IMR-90 (cell line): ENCODE measurements at regions not wholly inside any gene's neighbourhood (a gene's known extent, or its start where the extent isn't known, plus 50 kb on each side); places are given as distances from the start of the nearest gene placed in this dataset.

Experiments used
- ATAC-seq: fragments of 200-7000 bp; cut with Tn5 transposase; 2 replicates; pipeline ENCODE4 v1.9.1; 2020; ENCODE audit warnings: low read depth, mild to moderate bottlenecking, moderate library complexity
- BruUV-seq: library from RNA; stranded (reverse); fragments of 400-500 nt; replicated peaks from 2 replicates; lab custom pipeline; 2021; lab: Mats Ljungman, UMichigan
- CTCF ChIA-PET: fragments of 300-600 bp; formaldehyde crosslinking; extraction: SDS; loops from one replicate; lab custom pipeline; 2021; ENCODE audit warnings: antibody characterized with exemption; lab: Yijun Ruan, JAX
- POLR2A ChIA-PET: fragments of 300-600 bp; sonication (Branson Sonifier 250); formaldehyde crosslinking; loops from one replicate; lab custom pipeline; 2022; ENCODE audit warnings: antibody characterized with exemption; ENCODE audit not compliant: unreplicated experiment; lab: Charles Lee
- DNase-seq: peaks from one replicate; pipeline ENCODE4 v3.0.0; 2013
- H2AFZ ChIP-seq: replicated peaks from 2 replicates; pipeline ENCODE3; 2013; ENCODE audit warnings: low read length, mild to moderate bottlenecking; ENCODE audit not compliant: poor library complexity
- H2AK5ac ChIP-seq: 2 replicates; pipeline ENCODE4 v1.6.1; 2013; ENCODE audit warnings: low read depth, low read length, inconsistent platforms
- H2AK9ac ChIP-seq: replicated peaks from 2 replicates; pipeline ENCODE3; 2013; ENCODE audit warnings: mild to moderate bottlenecking, low read depth, low read length, moderate library complexity; ENCODE audit not compliant: poor library complexity
- H2BK120ac ChIP-seq: 2 replicates; pipeline ENCODE4 v1.6.1; 2013; ENCODE audit warnings: low read depth, low read length, inconsistent platforms
- H2BK15ac ChIP-seq: 3 replicates; pipeline ENCODE4 v1.6.1; 2013; ENCODE audit warnings: low read depth, low read length, inconsistent platforms
- H2BK20ac ChIP-seq: 2 replicates; pipeline ENCODE4 v1.6.1; 2013; ENCODE audit warnings: low read depth, mild to moderate bottlenecking, inconsistent platforms, low read length, moderate library complexity
- H2BK5ac ChIP-seq: 2 replicates; pipeline ENCODE4 v1.6.1; 2013; ENCODE audit warnings: mild to moderate bottlenecking, low read depth, low read length, inconsistent platforms; ENCODE audit not compliant: poor library complexity, severe bottlenecking
- H3K14ac ChIP-seq: replicated peaks from 2 replicates; pipeline ENCODE4 v1.6.1; 2013; ENCODE audit warnings: low read depth, low read length, inconsistent platforms
- H3K18ac ChIP-seq: 2 replicates; pipeline ENCODE4 v1.6.1; 2013; ENCODE audit warnings: low read depth, low read length, control low read depth
- H3K23ac ChIP-seq: 2 replicates; pipeline ENCODE4 v1.6.1; 2013; ENCODE audit warnings: low read depth, low read length, inconsistent platforms
- H3K27ac ChIP-seq: 2 replicates; pipeline ENCODE4 v1.5.1; 2013; ENCODE audit warnings: mild to moderate bottlenecking, control low read depth, low read length; ENCODE audit not compliant: insufficient read depth
- H3K27me3 ChIP-seq: 2 replicates; pipeline ENCODE4 v1.6.1; 2013; ENCODE audit warnings: low read length; ENCODE audit not compliant: control insufficient read depth, insufficient read depth
- H3K36me3 ChIP-seq: 2 replicates; pipeline ENCODE4 v1.6.1; 2013; ENCODE audit warnings: low read length, mixed read lengths; ENCODE audit not compliant: control insufficient read depth, insufficient read depth
- H3K4ac ChIP-seq: 2 replicates; pipeline ENCODE4 v1.6.1; 2013; ENCODE audit warnings: low read depth, low read length, inconsistent platforms
- H3K4me1 ChIP-seq: 2 replicates; pipeline ENCODE4 v1.6.1; 2013; ENCODE audit warnings: low read length, mixed read lengths; ENCODE audit not compliant: control insufficient read depth, insufficient read depth
- H3K4me2 ChIP-seq: 2 replicates; pipeline ENCODE4 v1.6.1; 2013; ENCODE audit warnings: low read depth, mild to moderate bottlenecking, control low read depth, low read length, moderate library complexity
- H3K4me3 ChIP-seq: 2 replicates; pipeline ENCODE4 v1.5.1; 2013; ENCODE audit warnings: low read depth, mild to moderate bottlenecking, control low read depth, low read length, moderate library complexity; ENCODE audit not compliant: insufficient read depth
- H3K56ac ChIP-seq: 2 replicates; pipeline ENCODE4 v1.6.1; 2013; ENCODE audit warnings: low read length, inconsistent platforms; ENCODE audit not compliant: insufficient read depth; ENCODE audit errors: extremely low read depth
- H3K79me1 ChIP-seq, 2 experiments: 2 replicates each; pipeline ENCODE4 v1.6.1; 2013; ENCODE audit warnings: low read length in 2 of 2, inconsistent platforms in 1 of 2, low read depth in 1 of 2
- H3K9ac ChIP-seq: 2 replicates; pipeline ENCODE4 v1.6.1; 2013; ENCODE audit warnings: low read depth, low read length, control low read depth
- H3K9me1 ChIP-seq: 2 replicates; pipeline ENCODE4 v1.6.1; 2013; ENCODE audit warnings: low read length, inconsistent platforms; ENCODE audit not compliant: insufficient read depth
- H3K9me3 ChIP-seq: 2 replicates; pipeline ENCODE4 v1.6.1; 2013; ENCODE audit warnings: low read length; ENCODE audit not compliant: control insufficient read depth, insufficient read depth
- H4K20me1 ChIP-seq: 2 replicates; pipeline ENCODE4 v1.6.1; 2013; ENCODE audit warnings: low read length, inconsistent platforms; ENCODE audit not compliant: insufficient read depth
- H4K5ac ChIP-seq: 2 replicates; pipeline ENCODE4 v1.6.1; 2013; ENCODE audit warnings: mild to moderate bottlenecking, low read depth, low read length, control low read depth
- H4K8ac ChIP-seq, 2 experiments: 2 replicates each; pipeline ENCODE4 v1.6.1; 2013; ENCODE audit warnings: low read depth in 2 of 2, low read length in 2 of 2, control low read depth in 1 of 2, inconsistent platforms in 1 of 2
- H4K91ac ChIP-seq: 2 replicates; pipeline ENCODE4 v1.6.1; 2013; ENCODE audit warnings: low read depth, low read length, inconsistent platforms; ENCODE audit not compliant: insufficient read depth
- CEBPB ChIP-seq: IDR thresholded peaks from 2 replicates; pipeline ENCODE4 v1.6.1; 2012; ENCODE audit warnings: low read depth, low read length, improper control_type of control experiment
- FOS ChIP-seq: fragments of 150-350 bp; IDR thresholded peaks from 2 replicates; pipeline ENCODE4 v1.6.1; 2016; ENCODE audit warnings: low read depth, low read length
- NFE2L2 ChIP-seq: fragments of 150-350 bp; IDR thresholded peaks from 2 replicates; pipeline ENCODE4 v1.6.1; 2016; ENCODE audit warnings: low read depth, mild to moderate bottlenecking, low read length
- POLR2A ChIP-seq: IDR thresholded peaks from 2 replicates; pipeline ENCODE4 v1.6.1; 2012; ENCODE audit warnings: mild to moderate bottlenecking, low read depth, low read length
- RCOR1 ChIP-seq: IDR thresholded peaks from 2 replicates; pipeline ENCODE4 v1.6.1; 2012; ENCODE audit warnings: mild to moderate bottlenecking, low read length, improper control_type of control experiment; ENCODE audit not compliant: insufficient replicate concordance
- RFX5 ChIP-seq: IDR thresholded peaks from 2 replicates; pipeline ENCODE4 v1.8.0; 2012; ENCODE audit warnings: low read depth, mild to moderate bottlenecking, low read length, moderate library complexity
- WGBS, 2 experiments: methylation state at CpG; one replicate each; pipeline versions ENCODE4 v1.1.5 to v1.1.7; 2013; ENCODE audit warnings: missing lambda C conversion rate in 2 of 2; ENCODE audit not compliant: insufficient read length in 1 of 2; ENCODE audit errors: extremely low coverage in 2 of 2; 5-methylcytosine and 5-hydroxymethylcytosine counted together
- dilution Hi-C: fragments of 300-500 bp; cut with HindIII; formaldehyde crosslinking; loops from one replicate; pipeline ENCODE4 v1.14.3; 2018; ENCODE audit warnings: low sequenced_read_pairs; ENCODE audit not compliant: unreplicated experiment
- in situ Hi-C: fragments of 300-500 bp; cut with MboI; formaldehyde crosslinking; loops from 3 replicates; pipeline ENCODE4 v1.14.3; 2019; ENCODE audit warnings: low sequenced_read_pairs, inconsistent platforms, mixed read lengths
- intact Hi-C: fragments of 100-400 bp; cut with micrococcal nuclease; formaldehyde crosslinking; loops from 2 replicates; pipeline ENCODE4 v1.10.0; 2022
- TF ChIP-seq, protein P1 (sequence below): fragments of 150-350 bp; IDR thresholded peaks from 2 replicates; pipeline ENCODE4 v1.6.1; 2016; ENCODE audit warnings: low read depth, mild to moderate bottlenecking, low read length, moderate library complexity, borderline replicate concordance
- TF ChIP-seq, protein P2 (sequence below): fragments of 150-350 bp; IDR thresholded peaks from 2 replicates; pipeline ENCODE4 v1.6.1; 2017; ENCODE audit warnings: mild to moderate bottlenecking, antibody characterized with exemption, low read length, low read depth

DNA sequence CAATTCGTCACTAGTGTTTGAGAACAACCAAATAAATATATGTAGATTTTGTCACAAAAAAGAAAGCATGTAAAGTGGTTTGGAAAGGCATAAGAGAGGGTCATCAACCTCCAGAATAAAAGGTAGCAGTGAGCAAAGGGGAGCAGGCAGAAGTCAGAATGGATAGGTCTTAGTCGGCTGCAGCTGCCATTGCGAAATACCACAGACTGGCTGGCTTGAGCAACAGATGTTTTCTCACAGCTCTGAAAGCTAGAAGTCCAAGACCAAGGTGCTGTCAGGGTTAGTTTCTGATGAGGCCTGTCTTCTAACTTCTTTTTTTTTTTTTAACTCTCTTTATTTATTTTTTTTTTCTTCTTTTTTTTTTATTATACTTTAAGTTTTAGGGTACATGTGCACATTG is 208.1 kb upstream of the PIK3R1 start:
- Histone ChIP-seq H4K8ac (no peak overlapping the region), H3K56ac (no peak overlapping the region), H2BK15ac (no peak overlapping the region), H3K23ac (no peak overlapping the region), H3K9ac (no peak overlapping the region), H3K79me1 (no peaks in the 10 kb centered on the region), H3K18ac (no peak overlapping the region), H3K4me1 (no peaks in the 10 kb centered on the region), H3K9me1 (no peaks in the 10 kb centered on the region), H3K14ac (no peak overlapping the region), H2BK5ac (no peak overlapping the region), H3K36me3 (no peaks in the 10 kb centered on the region), H3K27me3 (no peaks in the 10 kb centered on the region), H2BK120ac (no peak overlapping the region), H2BK20ac (no peak overlapping the region), H4K5ac (no peak overlapping the region), H2AK5ac (no peak overlapping the region), H3K27ac (no peak overlapping the region), H3K9me3 (no peaks in the 10 kb centered on the region), H3K4ac (no peak overlapping the region), H2AFZ (no peak overlapping the region), H2AK9ac (no peak overlapping the region), H3K4me2 (no peak overlapping the region), H4K91ac (no peak overlapping the region), H4K20me1 (no peaks in the 10 kb centered on the region), H3K4me3 (no peak overlapping the region)
- dilution Hi-C loops (no loop called here), in situ Hi-C loops (no loop called here), intact Hi-C loops (no loop called here)
- no CpG with 5 or more reads among the region's 3 CpGs for WGBS, 2 experiments
- DNase-seq (peak; percentile 78), ATAC-seq (peak; percentile 70)
- no TSS peak for BruUV-seq
- ChIA-PET POLR2A (interaction anchor here (0.7 kb wide), 1 partner anchor 265 kb away, joined by 8 read pairs; no protein-coding TSS in a partner anchor), CTCF (interaction anchor here (1.2 kb wide), 1 partner anchor 209 kb away, joined by 4 read pairs; no protein-coding TSS in a partner anchor)
- TF ChIP-seq, protein P1, sequence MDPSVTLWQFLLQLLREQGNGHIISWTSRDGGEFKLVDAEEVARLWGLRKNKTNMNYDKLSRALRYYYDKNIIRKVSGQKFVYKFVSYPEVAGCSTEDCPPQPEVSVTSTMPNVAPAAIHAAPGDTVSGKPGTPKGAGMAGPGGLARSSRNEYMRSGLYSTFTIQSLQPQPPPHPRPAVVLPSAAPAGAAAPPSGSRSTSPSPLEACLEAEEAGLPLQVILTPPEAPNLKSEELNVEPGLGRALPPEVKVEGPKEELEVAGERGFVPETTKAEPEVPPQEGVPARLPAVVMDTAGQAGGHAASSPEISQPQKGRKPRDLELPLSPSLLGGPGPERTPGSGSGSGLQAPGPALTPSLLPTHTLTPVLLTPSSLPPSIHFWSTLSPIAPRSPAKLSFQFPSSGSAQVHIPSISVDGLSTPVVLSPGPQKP: no peak
- no peak for TF ChIP-seq FOS
- no peak for TF ChIP-seq NFE2L2
- TF ChIP-seq RFX5: no peak
- TF ChIP-seq CEBPB: peak; percentile 98
- no peak for TF ChIP-seq POLR2A
- no peak for TF ChIP-seq RCOR1
- TF ChIP-seq, protein P2, sequence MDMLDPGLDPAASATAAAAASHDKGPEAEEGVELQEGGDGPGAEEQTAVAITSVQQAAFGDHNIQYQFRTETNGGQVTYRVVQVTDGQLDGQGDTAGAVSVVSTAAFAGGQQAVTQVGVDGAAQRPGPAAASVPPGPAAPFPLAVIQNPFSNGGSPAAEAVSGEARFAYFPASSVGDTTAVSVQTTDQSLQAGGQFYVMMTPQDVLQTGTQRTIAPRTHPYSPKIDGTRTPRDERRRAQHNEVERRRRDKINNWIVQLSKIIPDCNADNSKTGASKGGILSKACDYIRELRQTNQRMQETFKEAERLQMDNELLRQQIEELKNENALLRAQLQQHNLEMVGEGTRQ: no peak
